ENCODE measurements at regions not wholly inside any gene's neighbourhood (a gene's known extent, or its start where the extent isn't known, plus 50 kb on each side); places are given as distances from the start of the nearest gene placed in this dataset.

DNA sequence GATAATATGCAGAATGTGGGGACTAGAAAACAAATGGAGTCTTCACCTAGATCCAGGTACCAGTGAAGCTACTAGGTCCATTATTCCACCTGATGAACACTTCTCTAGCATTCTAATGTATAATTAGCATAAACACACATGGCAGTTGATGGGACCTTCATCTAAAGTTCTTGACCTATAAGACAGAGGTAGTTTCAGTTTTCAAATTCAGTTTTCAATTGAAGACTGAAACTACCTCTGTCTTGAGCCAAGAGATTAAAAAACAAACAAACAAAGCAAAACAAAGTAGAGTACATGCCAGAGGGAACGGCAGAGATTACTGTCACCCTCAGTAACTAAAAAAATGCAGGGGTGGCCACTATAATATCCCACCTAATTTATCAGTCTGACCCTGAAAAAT lies 199.9 kb upstream of the NEIL3 start:
- no peak for DNase-seq (ENCODE audit: low spot score)

GRCh38 chr4:177116161-177116560 lies 193.5 kb upstream of the NEIL3 start:
- no peak for DNase-seq (ENCODE audit: low spot score)

- no peak for DNase-seq (ENCODE audit: low spot score)
Observed at GRCh38 chr4:177117256-177117655, 192.4 kb upstream of the NEIL3 start.

GRCh38 chr4:177118596-177118995 lies 191.1 kb upstream of the NEIL3 start:
- peak; percentile 29 for DNase-seq (ENCODE audit: low spot score)

DNA sequence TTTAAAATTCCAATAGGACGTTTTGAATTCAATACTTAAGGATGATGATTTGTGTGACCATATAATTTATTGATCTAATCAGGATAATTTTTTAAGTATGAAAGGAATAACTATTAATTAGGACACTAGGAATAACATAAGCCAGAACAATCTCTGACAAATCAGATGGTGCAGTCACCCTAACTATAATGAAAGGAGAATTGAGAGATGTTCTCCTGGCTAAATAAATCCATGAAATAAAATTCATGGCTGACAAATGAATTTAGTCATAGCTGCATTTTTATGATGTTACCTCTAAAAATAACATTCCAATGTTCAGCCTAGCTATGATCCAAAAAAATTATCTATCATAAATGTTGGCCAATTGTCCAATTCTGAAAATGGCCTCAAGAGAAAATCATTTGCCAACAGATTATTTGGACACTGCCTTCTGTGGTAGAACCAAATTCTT lies 190.6 kb upstream of the NEIL3 start:
- no peak for DNase-seq (ENCODE audit: low spot score)

DNA sequence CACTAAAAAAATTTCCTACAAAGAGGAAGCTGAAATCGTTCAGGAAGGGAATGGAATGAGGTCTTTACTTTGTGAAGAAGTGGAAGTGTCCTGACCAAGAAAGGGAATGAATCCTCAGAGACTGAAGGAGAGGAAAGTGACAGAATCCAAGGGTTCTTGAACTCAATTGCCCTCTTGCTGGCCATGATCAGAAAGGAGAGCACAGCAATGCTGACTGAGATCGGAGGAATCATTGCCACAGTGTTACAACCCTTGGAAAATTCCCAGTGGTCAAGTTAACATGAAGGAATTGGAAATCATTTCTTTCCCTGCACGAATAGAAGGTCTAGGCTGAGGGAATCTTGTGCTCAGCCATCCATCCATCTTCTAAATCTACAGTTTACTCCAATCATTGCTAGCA lies 190.0 kb upstream of the NEIL3 start:
- DNase-seq (ENCODE audit: low spot score) = no peak

- DNase-seq (ENCODE audit: low spot score) = no peak
Observed at GRCh38 chr4:177123811-177124210, 185.9 kb upstream of the NEIL3 start.

- DNase-seq (ENCODE audit: low spot score) = no peak
Observed at GRCh38 chr4:177124349-177125064, 185.2 kb upstream of the NEIL3 start.

DNA sequence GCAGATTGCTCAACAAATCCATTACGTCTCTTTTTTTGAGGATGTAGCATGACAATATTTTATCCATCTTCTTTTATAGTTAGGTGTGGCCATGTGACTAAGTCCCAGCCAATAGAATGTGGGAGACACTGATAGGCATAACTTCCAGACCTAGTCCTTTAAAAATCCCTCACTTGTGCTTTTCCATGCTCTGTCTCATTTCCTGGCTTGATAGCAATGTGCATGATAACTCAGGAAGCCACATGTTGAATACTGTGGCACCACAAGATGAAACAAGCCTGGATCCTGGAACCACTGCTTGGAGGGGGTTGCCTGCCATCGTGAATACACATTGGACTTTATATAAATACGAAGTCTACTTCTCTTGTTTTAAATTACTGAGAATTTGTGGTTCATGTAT lies 184.0 kb upstream of the NEIL3 start:
- no peak for DNase-seq (ENCODE audit: low spot score)

- DNase-seq (ENCODE audit: low spot score) = no peak
Observed at GRCh38 chr4:177127658-177128057, 182.0 kb upstream of the NEIL3 start.

DNA sequence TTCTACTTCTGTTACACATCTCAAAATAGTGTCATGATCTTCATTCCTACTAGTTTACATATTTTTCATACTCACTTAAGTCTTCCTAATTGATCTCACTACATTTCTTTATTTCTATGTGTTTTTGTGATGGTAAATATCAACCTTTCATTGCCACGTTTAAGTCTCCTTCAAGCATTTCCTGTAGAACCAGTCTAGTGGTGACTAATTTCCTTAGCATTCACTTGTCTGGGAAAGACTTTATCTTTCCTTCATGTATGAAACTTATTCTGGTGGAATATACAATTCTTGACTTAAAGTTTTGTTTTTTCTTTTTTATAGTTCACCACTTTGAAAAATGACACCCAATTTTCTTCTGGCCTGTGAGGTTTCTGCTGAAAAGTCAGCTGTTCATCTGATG lies 181.4 kb upstream of the NEIL3 start:
- no peak for DNase-seq (ENCODE audit: low spot score)

DNA sequence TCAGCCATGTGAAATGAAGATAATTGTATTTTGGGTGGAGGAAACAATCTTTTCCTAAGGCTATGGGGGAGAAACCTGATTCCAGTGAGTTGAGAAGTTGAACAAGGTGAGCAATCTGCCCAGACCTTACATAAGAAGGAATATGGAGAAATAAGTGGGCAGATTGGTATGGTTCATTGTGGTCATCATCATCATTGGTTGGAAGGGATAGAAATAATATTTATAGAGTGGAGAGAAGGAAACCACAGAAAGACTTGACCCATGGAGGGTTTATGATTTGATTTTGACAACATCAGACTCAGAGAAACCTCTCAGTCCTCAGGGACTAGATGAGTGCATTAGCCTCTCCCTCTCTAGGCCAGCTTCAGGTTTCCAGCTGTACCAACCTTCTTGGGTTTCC lies 177.9 kb upstream of the NEIL3 start:
- DNase-seq (ENCODE audit: low spot score) = no peak

GRCh38 chr4:177147668-177148067 lies 162.0 kb upstream of the NEIL3 start:
- no peak for DNase-seq (ENCODE audit: low spot score)

DNA sequence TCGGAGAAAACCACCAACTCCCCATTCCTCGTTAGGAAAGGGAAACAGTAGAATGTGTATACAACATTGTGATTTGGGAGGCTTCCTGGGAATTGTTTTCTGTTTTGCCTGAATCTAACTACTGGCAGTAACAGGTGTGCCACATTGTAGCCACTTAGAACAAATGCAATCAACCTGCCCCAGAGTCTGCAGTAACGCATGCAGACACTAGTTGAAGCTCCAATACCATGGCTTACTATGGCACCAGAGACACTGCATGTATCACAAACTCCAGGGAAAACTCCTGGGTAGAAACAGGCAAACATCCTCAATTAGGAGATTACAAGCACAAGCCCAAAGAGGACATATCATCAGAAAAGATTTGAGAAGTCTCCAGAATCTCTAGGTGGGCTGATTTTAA lies 154.2 kb upstream of the NEIL3 start:
- DNase-seq (ENCODE audit: low spot score) = no peak

- no peak for DNase-seq (ENCODE audit: low spot score)
Observed at GRCh38 chr4:177159600-177159999, 150.1 kb upstream of the NEIL3 start.

- DNase-seq (ENCODE audit: low spot score) = no peak
Observed at GRCh38 chr4:177161781-177162180, 147.9 kb upstream of the NEIL3 start.

DNA sequence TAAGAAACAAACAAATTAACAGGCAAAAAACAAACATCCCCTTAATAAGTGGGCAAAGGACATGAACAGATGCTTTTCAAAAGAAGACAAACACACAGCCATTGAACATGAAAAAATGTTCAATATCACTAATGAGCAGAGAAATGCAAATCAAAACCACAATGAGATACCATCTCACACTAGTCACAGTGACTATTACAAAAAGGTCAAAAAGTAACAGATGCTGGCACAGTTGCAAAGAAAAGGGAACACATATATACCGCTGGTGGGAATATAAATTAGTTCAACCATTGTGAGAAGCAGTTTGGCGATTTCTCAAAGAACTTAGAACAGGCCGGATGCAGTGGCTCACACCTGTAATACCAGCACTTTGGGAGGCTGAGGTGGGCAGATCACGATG lies 146.1 kb upstream of the NEIL3 start:
- DNase-seq (ENCODE audit: low spot score) = no peak

DNA sequence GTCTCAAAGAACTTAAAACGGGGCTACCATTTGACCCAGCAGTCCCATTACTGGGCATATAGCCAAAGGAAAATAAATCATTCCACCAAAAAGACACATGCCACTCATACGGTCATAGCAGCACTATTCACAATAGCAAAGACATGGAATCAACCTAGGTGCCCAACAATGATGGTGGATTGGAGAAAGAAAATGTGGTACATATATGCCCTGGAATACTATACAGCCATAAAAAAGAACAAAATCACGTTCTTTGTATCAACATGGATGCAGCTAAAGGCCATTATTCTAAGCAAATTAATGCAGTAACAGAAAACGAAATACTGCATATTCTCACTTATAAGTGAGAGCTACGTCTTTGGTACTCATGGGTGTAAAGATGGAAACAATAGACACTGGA lies 138.1 kb upstream of the NEIL3 start:
- DNase-seq (ENCODE audit: low spot score) = no peak

- no peak for DNase-seq (ENCODE audit: low spot score)
Observed at GRCh38 chr4:177175473-177175872, 134.2 kb upstream of the NEIL3 start.

DNA sequence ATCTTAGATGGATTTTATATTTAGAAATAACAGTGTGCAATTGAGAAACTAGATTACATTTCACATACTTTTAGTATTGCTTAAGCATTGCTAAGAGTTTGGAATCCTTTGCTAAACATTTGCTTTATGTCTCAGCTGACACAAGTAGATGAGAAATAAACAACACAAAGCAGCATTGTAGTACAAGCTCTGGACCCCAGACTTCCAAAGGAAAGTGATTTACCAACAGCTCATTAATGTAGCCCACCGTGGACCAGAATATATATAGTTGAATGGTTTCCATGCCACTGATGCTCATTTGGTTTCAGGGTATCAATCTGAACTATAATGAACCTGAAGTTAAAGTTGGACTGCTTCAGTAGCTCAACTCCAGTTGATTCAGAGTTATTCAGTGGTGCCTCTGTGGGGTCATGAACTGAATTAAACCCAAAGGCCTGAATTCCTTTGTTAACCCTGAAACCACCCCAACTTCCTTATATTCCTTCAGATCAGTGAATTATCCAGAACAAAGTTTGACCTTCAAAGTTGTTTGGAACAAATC lies 132.1 kb upstream of the NEIL3 start:
- no peak for DNase-seq (ENCODE audit: low spot score)

DNA sequence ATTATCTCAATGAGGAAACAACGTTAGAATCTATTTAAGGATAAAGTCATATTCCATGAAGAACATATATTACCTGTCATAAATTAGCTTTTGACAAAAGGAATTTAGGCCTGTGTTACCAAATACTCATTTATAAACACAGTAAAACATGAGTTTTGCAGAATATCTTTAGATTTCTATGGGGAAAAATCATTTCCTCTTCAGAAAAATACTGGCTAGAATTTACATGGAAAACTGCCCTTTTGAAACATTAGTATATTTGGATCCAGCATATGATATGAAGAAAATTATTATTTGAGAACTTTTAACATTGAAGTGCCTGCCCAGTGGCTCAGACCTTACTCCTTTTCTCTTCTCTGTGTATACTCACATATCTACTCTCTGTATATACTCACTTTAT lies 131.4 kb upstream of the NEIL3 start:
- DNase-seq (ENCODE audit: low spot score) = no peak

- no peak for DNase-seq (ENCODE audit: low spot score)
Observed at GRCh38 chr4:177182166-177182565, 127.5 kb upstream of the NEIL3 start.

DNA sequence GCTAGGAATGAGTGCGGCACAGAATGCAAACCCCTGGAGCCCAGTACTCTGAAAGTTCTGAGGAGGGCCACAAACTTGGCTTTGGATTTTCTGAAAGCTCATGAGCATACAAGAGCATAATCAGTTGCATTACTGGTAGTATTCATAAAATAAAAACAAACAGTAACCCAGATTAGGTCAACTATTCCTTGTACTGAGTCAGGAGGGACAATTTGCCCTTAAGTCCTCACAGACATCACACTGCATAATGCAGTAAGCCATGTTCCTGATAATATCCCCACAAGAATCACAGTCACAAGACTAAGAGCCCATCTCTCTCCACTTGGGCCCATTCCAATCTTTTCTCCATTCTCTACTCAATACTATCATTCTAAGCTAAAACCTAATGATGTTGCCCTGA lies 126.9 kb upstream of the NEIL3 start:
- DNase-seq (ENCODE audit: low spot score) = no peak

- DNase-seq (ENCODE audit: low spot score) = no peak
Observed at GRCh38 chr4:177185151-177185550, 124.5 kb upstream of the NEIL3 start.

All from pons (tissue), 1 donor.